Right lobe of liver (tissue), 6 donors: ENCODE measurements at regions not wholly inside any gene's neighbourhood (a gene's known extent, or its start where the extent isn't known, plus 50 kb on each side); places are given as distances from the start of the nearest gene placed in this dataset.

Experiments used
- ATAC-seq, 4 donors: fragments of 200-7000 bp; cut with Tn5 transposase; one replicate each; pipeline ENCODE4 v1.9.1; 2020; ENCODE audit warnings: mild to moderate bottlenecking in 4 of 4, moderate library complexity in 4 of 4
- DNase-seq, 3 donors: peaks; one replicate each; pipeline ENCODE4 v3.0.0-alpha.2; 2020
- H3K27ac ChIP-seq, 3 donors: fragments of 200-600 bp; one replicate each; pipeline ENCODE4 v1.8.0; 2022
- H3K27me3 ChIP-seq, 2 donors: fragments of 200-600 bp; one replicate each; pipeline ENCODE4 v1.8.0; 2022
- H3K36me3 ChIP-seq, 4 donors: fragments of 200-600 bp; sonication (generic) in 1 of 4; one replicate each; pipeline versions ENCODE4 v1.5.1 to v1.8.0; 2017 to 2022; ENCODE audit warnings: control low read depth in 1 of 4
- H3K4me1 ChIP-seq, 4 donors: fragments of 200-600 bp; sonication (generic) in 1 of 4; one replicate each; pipeline versions ENCODE4 v1.5.1 to v1.8.0; 2017 to 2022; ENCODE audit warnings: control low read depth in 1 of 4
- H3K4me3 ChIP-seq, 3 donors: fragments of 200-600 bp; one replicate each; pipeline ENCODE4 v1.8.0; 2022
- H3K9me3 ChIP-seq, 4 donors: fragments of 200-600 bp; sonication (generic) in 1 of 4; one replicate each; pipeline versions ENCODE4 v1.5.1 to v1.8.0; 2017 to 2022; ENCODE audit warnings: control low read depth in 1 of 4
- CTCF ChIP-seq, 4 donors: fragments of 200-600 bp in 3 of 4; fragments of 450-650 bp in 1 of 4; IDR thresholded peaks; one replicate each; pipeline versions ENCODE4 v1.5.1 to v1.8.0; 2016 to 2022; ENCODE audit warnings: antibody characterized with exemption in 4 of 4, mild to moderate bottlenecking in 2 of 4
- POLR2A ChIP-seq: fragments of 450-650 bp; IDR thresholded peaks from one replicate; pipeline ENCODE4 v1.6.1; 2017; ENCODE audit warnings: antibody characterized with exemption, mild to moderate bottlenecking
- WGBS: methylation state at CpG from one replicate; pipeline ENCODE4 v1.1.6; 2018; ENCODE audit warnings: low coverage, low lambda C conversion rate; ENCODE audit not compliant: insufficient coverage; ENCODE audit errors: missing lambda C conversion rate; 5-methylcytosine and 5-hydroxymethylcytosine counted together
- intact Hi-C, 2 donors: fragments of 100-400 bp; cut with DNase I; formaldehyde crosslinking; loops; one replicate each; pipeline versions ENCODE4 v1.11.2 to v1.14.1; 2022
- donor health status: DM: no; HTN: yes; CAD: no.
- donor health status: DM: no; HTN: no; CAD: no.
- donor health status: DM: no; HTN: no; CAD: no.
- donor health status: DM: no; HTN: yes; CAD: no.
- donor health status: DM: no; HTN: yes; CAD: no.

- intact Hi-C loops = no loop called here
- ATAC-seq (no peak), DNase-seq (no peak)
- H3K4me1 ChIP-seq = no peaks in the 10 kb centered on the region
- H3K27me3 ChIP-seq = no peaks in the 10 kb centered on the region
- H3K36me3 ChIP-seq = no peaks in the 10 kb centered on the region
- 54% methylated on average over 2 of the region's 2 CpGs for WGBS
- no peaks in the 10 kb centered on the region for H3K9me3 ChIP-seq
- TF ChIP-seq POLR2A (no peak), CTCF (IDR thresholded peaks at IDR 0.05) (no peak)
- no peak overlapping the region for H3K4me3 ChIP-seq
- H3K27ac ChIP-seq = no peak overlapping the region
Measured at GRCh38 chr10:111379534-111380187, 302.8 kb downstream of the ADRA2A start.

GRCh38 chr10:111384556-111384955 lies 307.7 kb downstream of the ADRA2A start:
- no peaks in the 10 kb centered on the region for H3K27me3 ChIP-seq
- no peaks in the 10 kb centered on the region for H3K36me3 ChIP-seq
- H3K4me1 ChIP-seq = no peaks in the 10 kb centered on the region
- TF ChIP-seq POLR2A (no peak), CTCF (IDR thresholded peaks at IDR 0.05) (no peak)
- no peak for ATAC-seq
- H3K27ac ChIP-seq = no peak overlapping the region
- intact Hi-C loops = no loop called here
- no peak for DNase-seq
- H3K4me3 ChIP-seq = no peak overlapping the region
- no peaks in the 10 kb centered on the region for H3K9me3 ChIP-seq

GRCh38 chr10:111390813-111391563 lies 314.2 kb downstream of the ADRA2A start:
- intact Hi-C loops = no loop called here
- WGBS = 70% methylated on average over 5 of the region's 5 CpGs
- Histone ChIP-seq H3K27me3 (no peaks in the 10 kb centered on the region), H3K4me1 (no peaks in the 10 kb centered on the region), H3K4me3 (no peak overlapping the region), H3K36me3 (no peaks in the 10 kb centered on the region), H3K27ac (no peak overlapping the region), H3K9me3 (no peaks in the 10 kb centered on the region)
- TF ChIP-seq CTCF (IDR thresholded peaks at IDR 0.05) (no peak), POLR2A (no peak)
- ATAC-seq (no peak), DNase-seq (no peak)

GRCh38 chr10:111392159-111392558 lies 315.3 kb downstream of the ADRA2A start:
- Histone ChIP-seq H3K4me1 (no peaks in the 10 kb centered on the region), H3K36me3 (no peaks in the 10 kb centered on the region), H3K27ac (no peak overlapping the region), H3K4me3 (no peak overlapping the region), H3K9me3 (no peaks in the 10 kb centered on the region), H3K27me3 (no peaks in the 10 kb centered on the region)
- DNase-seq = no peak
- TF ChIP-seq POLR2A (no peak), CTCF (IDR thresholded peaks at IDR 0.05) (no peak)
- intact Hi-C loops = no loop called here
- no peak for ATAC-seq
- WGBS = 19% methylated on average over 2 of the region's 2 CpGs
